ENCODE measurements at regions not wholly inside any gene's neighbourhood (a gene's known extent, or its start where the extent isn't known, plus 50 kb on each side); places are given as distances from the start of the nearest gene placed in this dataset.

GRCh38 chr1:222301652-222302051, 246.3 kb downstream of the HHIPL2 start:
- H3F3A ChIP-seq (ENCODE audit: insufficient read depth, low read depth): no peaks in the 10 kb centered on the region
- BruUV-seq (replicated peaks): no TSS peak
- H3K9me2 ChIP-seq (ENCODE audit: insufficient read depth): no peaks in the 10 kb centered on the region

GRCh38 chr1:222299524-222299923, 248.4 kb downstream of the HHIPL2 start:
- Histone ChIP-seq H3K4me3 (no peak overlapping the region), H3K9me2 (ENCODE audit: insufficient read depth) (no peaks in the 10 kb centered on the region), H3K4me2 (no peak overlapping the region), H3F3A (ENCODE audit: insufficient read depth, low read depth) (no peaks in the 10 kb centered on the region), H3K27me3 (ENCODE audit: insufficient read depth, low read depth) (no peaks in the 10 kb centered on the region), H3K4me1 (replicated peaks; ENCODE audit: insufficient read depth) (no peaks in the 10 kb centered on the region), H3K27ac (no peak overlapping the region), H3K79me2 (ENCODE audit: low read depth) (no peaks in the 10 kb centered on the region), H4K20me1 (ENCODE audit: insufficient read depth) (no peaks in the 10 kb centered on the region), H2AFZ (no peak overlapping the region), H3K36me3 (ENCODE audit: low read depth) (no peaks in the 10 kb centered on the region), H3K9me3 (ENCODE audit: insufficient read depth, low read depth) (peaks cover 4% of the 10 kb centered on the region)
- intact Hi-C loops (cut with micrococcal nuclease; ENCODE audit: unreplicated experiment): no loop called here
- BruUV-seq (replicated peaks): no TSS peak
- POLR2A ChIA-PET (ENCODE audit: unreplicated experiment): no interaction called here
- no peak for DNase-seq
- TF ChIP-seq EZH2 (IDR thresholded peaks at IDR 0.05; ENCODE audit: low read depth) (no peak), CTCF (conservative IDR thresholded peaks at IDR 0.05) (no peak)
- CTCF ChIA-PET: no interaction called here

More at GRCh38 chr1:222301652-222302051, 246.3 kb downstream of the HHIPL2 start:
- no peaks in the 10 kb centered on the region for H3K27me3 ChIP-seq (ENCODE audit: insufficient read depth, low read depth)
- no peaks in the 10 kb centered on the region for H3K4me1 ChIP-seq (replicated peaks; ENCODE audit: insufficient read depth)
- H3K27ac ChIP-seq: no peak overlapping the region
- intact Hi-C loops (cut with micrococcal nuclease; ENCODE audit: unreplicated experiment): no loop called here
- H2AFZ ChIP-seq: no peak overlapping the region
- no peak overlapping the region for H3K4me3 ChIP-seq
- H3K4me2 ChIP-seq: no peak overlapping the region
- H3K36me3 ChIP-seq (ENCODE audit: low read depth): no peaks in the 10 kb centered on the region
- H3K9me3 ChIP-seq (ENCODE audit: insufficient read depth, low read depth): no peaks in the 10 kb centered on the region
- H4K20me1 ChIP-seq (ENCODE audit: insufficient read depth): no peaks in the 10 kb centered on the region
- POLR2A ChIA-PET (ENCODE audit: unreplicated experiment): no interaction called here
- DNase-seq: no peak
- no peaks in the 10 kb centered on the region for H3K79me2 ChIP-seq (ENCODE audit: low read depth)
- CTCF ChIA-PET: no interaction called here
- no peak for TF ChIP-seq EZH2 (IDR thresholded peaks at IDR 0.05; ENCODE audit: low read depth)
- TF ChIP-seq CTCF (conservative IDR thresholded peaks at IDR 0.05): no peak

GRCh38 chr1:222290866-222291265, 257.0 kb downstream of the HHIPL2 start:
- Histone ChIP-seq H3K4me1 (replicated peaks; ENCODE audit: insufficient read depth) (peaks cover 19% of the 10 kb centered on the region), H2AFZ (no peak overlapping the region), H3K27me3 (ENCODE audit: insufficient read depth, low read depth) (no peaks in the 10 kb centered on the region), H3F3A (ENCODE audit: insufficient read depth, low read depth) (peaks cover 9% of the 10 kb centered on the region; the same call in 1 of the 2 replicates), H3K9me2 (ENCODE audit: insufficient read depth) (no peaks in the 10 kb centered on the region), H3K4me3 (no peak overlapping the region), H3K79me2 (ENCODE audit: low read depth) (no peaks in the 10 kb centered on the region), H4K20me1 (ENCODE audit: insufficient read depth) (no peaks in the 10 kb centered on the region), H3K4me2 (no peak overlapping the region), H3K36me3 (ENCODE audit: low read depth) (no peaks in the 10 kb centered on the region), H3K27ac (no peak overlapping the region), H3K9me3 (ENCODE audit: insufficient read depth, low read depth) (peaks cover 6% of the 10 kb centered on the region; the same call in 1 of the 2 replicates)
- no TSS peak for BruUV-seq (replicated peaks)
- CTCF ChIA-PET: no interaction called here
- POLR2A ChIA-PET (ENCODE audit: unreplicated experiment): no interaction called here
- no peak for DNase-seq
- intact Hi-C loops (cut with micrococcal nuclease; ENCODE audit: unreplicated experiment): no loop called here
- TF ChIP-seq EZH2 (IDR thresholded peaks at IDR 0.05; ENCODE audit: low read depth) (no peak), CTCF (conservative IDR thresholded peaks at IDR 0.05) (no peak)

Measured in PC-9 (cell line).